Suprapubic skin (tissue), 4 donors: ENCODE measurements at regions not wholly inside any gene's neighbourhood (a gene's known extent, or its start where the extent isn't known, plus 50 kb on each side); places are given as distances from the start of the nearest gene placed in this dataset.
"Not testable (repeated sequence)": the region's sequence is repeated elsewhere in the genome, so short reads cannot be mapped to it uniquely, and the experiment has no call there.

Source experiments
- DNase-seq, 2 donors: peaks; one replicate each; pipeline ENCODE4 v3.0.0-alpha.2; 2019; ENCODE audit warnings: low spot score in 2 of 2
- H3K27ac ChIP-seq: fragments of 200-600 bp; sonication (generic); one replicate; pipeline ENCODE4 v1.5.1; 2019
- H3K27me3 ChIP-seq: fragments of 200-600 bp; sonication (generic); one replicate; pipeline ENCODE4 v1.5.1; 2019
- H3K36me3 ChIP-seq: fragments of 200-600 bp; sonication (generic); one replicate; pipeline ENCODE4 v1.5.1; 2019
- H3K4me1 ChIP-seq: fragments of 200-600 bp; sonication (generic); one replicate; pipeline ENCODE4 v1.5.1; 2019
- H3K4me3 ChIP-seq: fragments of 200-600 bp; sonication (generic); one replicate; pipeline ENCODE4 v1.5.1; 2019; ENCODE audit warnings: mild to moderate bottlenecking
- H3K9me3 ChIP-seq: fragments of 200-600 bp; sonication (generic); one replicate; pipeline ENCODE4 v1.5.1; 2019
- EP300 ChIP-seq: sonication (generic); formaldehyde crosslinking; IDR thresholded peaks from one replicate; pipeline ENCODE4 v1.6.1; 2017; ENCODE audit warnings: antibody characterized with exemption
- POLR2A ChIP-seq, 2 donors: fragments of 450-650 bp; IDR thresholded peaks; one replicate each; pipeline ENCODE4 v1.6.1; 2017; ENCODE audit warnings: antibody characterized with exemption in 2 of 2, mild to moderate bottlenecking in 2 of 2, moderate library complexity in 2 of 2
- POLR2AphosphoS5 ChIP-seq, 3 donors: sonication (generic); formaldehyde crosslinking; IDR thresholded peaks; one replicate each; pipeline ENCODE4 v1.6.1; 2017; ENCODE audit warnings: antibody characterized with exemption in 3 of 3
- WGBS: methylation state at CpG from one replicate; pipeline ENCODE4 v1.1.5; 2018; 5-methylcytosine and 5-hydroxymethylcytosine counted together
- TF ChIP-seq, protein P1 (sequence below), 2 donors: fragments of 200-600 bp in 1 of 2; fragments of 450-650 bp in 1 of 2; sonication (generic) in 1 of 2; IDR thresholded peaks; one replicate each; pipeline ENCODE4 v1.5.1; 2016 to 2019; ENCODE audit warnings: antibody characterized with exemption in 2 of 2, mild to moderate bottlenecking in 1 of 2, moderate library complexity in 1 of 2

DNA sequence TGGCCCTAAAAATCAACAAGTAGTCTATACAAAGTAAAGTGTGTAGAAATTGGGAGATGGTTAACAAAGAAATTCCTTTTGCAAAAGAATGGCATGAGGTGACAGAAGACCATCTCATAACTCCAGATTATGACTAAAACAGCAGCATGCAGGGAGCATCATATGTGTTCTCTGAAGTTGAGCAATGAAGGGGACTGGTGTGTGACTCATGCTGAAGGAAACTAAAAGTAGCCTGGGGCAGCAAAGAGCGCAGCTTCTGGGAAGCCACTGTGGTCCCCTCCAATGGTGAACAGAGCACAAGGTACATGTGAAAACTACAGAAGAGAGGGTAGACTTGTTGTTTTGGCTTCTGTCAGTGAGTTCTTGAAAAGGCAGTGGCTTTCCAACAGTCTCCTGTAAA lies 133.4 kb downstream of the MACC1 start:
- DNase-seq = peak in 1 of 2 donors; percentile 71
- no peak overlapping the region for H3K27ac ChIP-seq
- no peaks in the 10 kb centered on the region for H3K36me3 ChIP-seq
- 56% methylated on average over 1 of the region's 1 CpG for WGBS
- no peaks in the 10 kb centered on the region for H3K4me1 ChIP-seq
- H3K4me3 ChIP-seq = no peak overlapping the region
- TF ChIP-seq POLR2AphosphoS5 (IDR thresholded peaks at IDR 0.05) = peak in 1 of 3 donors; percentile 48
- TF ChIP-seq, protein P1, sequence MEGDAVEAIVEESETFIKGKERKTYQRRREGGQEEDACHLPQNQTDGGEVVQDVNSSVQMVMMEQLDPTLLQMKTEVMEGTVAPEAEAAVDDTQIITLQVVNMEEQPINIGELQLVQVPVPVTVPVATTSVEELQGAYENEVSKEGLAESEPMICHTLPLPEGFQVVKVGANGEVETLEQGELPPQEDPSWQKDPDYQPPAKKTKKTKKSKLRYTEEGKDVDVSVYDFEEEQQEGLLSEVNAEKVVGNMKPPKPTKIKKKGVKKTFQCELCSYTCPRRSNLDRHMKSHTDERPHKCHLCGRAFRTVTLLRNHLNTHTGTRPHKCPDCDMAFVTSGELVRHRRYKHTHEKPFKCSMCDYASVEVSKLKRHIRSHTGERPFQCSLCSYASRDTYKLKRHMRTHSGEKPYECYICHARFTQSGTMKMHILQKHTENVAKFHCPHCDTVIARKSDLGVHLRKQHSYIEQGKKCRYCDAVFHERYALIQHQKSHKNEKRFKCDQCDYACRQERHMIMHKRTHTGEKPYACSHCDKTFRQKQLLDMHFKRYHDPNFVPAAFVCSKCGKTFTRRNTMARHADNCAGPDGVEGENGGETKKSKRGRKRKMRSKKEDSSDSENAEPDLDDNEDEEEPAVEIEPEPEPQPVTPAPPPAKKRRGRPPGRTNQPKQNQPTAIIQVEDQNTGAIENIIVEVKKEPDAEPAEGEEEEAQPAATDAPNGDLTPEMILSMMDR (IDR thresholded peaks at IDR 0.05) = no peak
- no peaks in the 10 kb centered on the region for H3K9me3 ChIP-seq
- H3K27me3 ChIP-seq = no peaks in the 10 kb centered on the region

DNA sequence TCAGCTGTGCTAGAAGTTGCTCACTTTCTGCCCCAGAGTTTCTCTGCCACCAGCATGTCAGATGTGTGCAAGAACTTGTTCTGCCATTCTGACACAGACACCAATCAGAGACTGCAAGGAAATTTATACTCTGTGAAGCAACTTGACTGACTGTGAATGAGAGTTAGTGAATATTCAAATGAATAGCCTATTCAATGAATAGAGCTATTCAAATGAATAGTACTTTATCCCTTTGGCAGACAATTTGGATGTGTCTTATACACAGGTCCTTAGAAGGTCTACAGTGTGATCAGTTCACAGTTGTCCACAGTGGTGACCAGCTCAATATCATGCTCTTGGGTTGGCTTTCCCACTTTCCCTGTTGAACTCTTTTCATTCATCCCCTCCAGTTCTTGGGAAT lies 138.1 kb downstream of the MACC1 start:
- no peak for TF ChIP-seq POLR2AphosphoS5 (IDR thresholded peaks at IDR 0.05)
- TF ChIP-seq EP300 = no peak
- TF ChIP-seq POLR2A (IDR thresholded peaks at IDR 0.05) = no peak
- TF ChIP-seq, protein P1 (IDR thresholded peaks at IDR 0.05) = no peak
- H3K9me3 ChIP-seq = no peaks in the 10 kb centered on the region
- no peak overlapping the region for H3K27ac ChIP-seq
- no peaks in the 10 kb centered on the region for H3K27me3 ChIP-seq
- no peak overlapping the region for H3K4me3 ChIP-seq
- no peaks in the 10 kb centered on the region for H3K36me3 ChIP-seq
- no peak for DNase-seq
- H3K4me1 ChIP-seq = no peaks in the 10 kb centered on the region

DNA sequence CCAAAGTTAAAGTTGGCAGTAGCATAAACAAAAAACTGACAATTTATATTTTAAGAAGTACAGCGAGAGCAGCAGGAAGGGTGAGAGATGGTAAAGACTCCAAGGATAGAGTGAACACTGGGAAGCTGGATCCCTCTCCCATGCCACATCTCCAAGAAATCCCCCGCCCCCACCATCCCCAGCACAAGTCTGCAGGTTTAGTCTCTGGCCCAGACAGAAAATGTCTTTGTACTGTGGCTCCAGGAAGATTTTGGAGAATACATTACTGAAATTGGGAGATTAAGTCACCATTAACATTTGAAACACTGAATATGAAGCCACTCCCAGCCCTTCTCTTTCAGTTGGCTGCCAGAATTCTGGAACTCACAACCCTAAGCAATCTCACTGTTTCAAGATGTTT lies 140.3 kb downstream of the MACC1 start:
- Histone ChIP-seq H3K27ac (no peak overlapping the region), H3K36me3 (no peaks in the 10 kb centered on the region), H3K4me1 (no peaks in the 10 kb centered on the region), H3K9me3 (no peaks in the 10 kb centered on the region), H3K4me3 (no peak overlapping the region), H3K27me3 (no peaks in the 10 kb centered on the region)
- WGBS = 84% methylated on average over 2 of the region's 2 CpGs
- DNase-seq = no peak
- no peak for TF ChIP-seq EP300
- no peak for TF ChIP-seq POLR2AphosphoS5 (IDR thresholded peaks at IDR 0.05)
- no peak for TF ChIP-seq POLR2A (IDR thresholded peaks at IDR 0.05)
- TF ChIP-seq, protein P1 (IDR thresholded peaks at IDR 0.05) = no peak

DNA sequence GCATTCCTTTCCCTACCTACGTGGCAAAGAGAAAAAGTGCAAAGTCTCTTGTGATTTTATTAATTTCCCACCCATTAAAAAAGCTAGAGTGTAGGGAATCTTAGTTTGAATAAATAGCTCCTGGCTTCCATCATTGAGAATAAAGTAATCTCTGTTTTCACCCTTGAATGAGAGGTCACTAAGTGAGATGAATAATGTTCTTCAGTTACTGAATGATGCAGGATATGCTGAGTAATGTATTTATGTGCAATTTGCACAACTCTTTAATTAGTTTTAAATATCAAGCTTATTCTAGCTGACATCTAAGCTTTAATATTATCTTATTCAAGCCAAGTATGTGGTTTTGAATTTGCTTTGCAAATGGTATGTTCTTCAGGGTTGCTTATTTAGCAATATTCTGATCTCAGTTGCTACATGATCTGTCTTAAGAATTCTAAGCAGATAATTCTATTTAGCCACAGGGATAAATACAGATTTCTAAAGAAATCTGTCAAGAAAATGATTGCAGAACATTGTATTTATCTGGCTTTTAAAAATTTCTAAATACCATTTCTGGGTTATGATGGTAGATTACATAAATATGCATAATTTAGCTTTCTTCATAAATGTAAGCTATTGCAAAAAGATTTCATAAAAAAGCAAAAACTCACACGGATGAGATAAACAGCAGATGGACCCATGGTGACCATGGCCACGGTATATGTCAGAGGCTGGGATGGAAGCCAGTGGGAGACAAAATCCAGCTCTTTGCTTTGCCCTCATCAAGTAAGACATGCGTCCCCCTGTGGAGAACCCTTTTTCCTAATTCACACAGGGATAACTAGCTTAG lies 141.0 kb downstream of the MACC1 start:
- Histone ChIP-seq H3K27ac (no peak overlapping the region), H3K4me1 (no peaks in the 10 kb centered on the region), H3K4me3 (no peak overlapping the region), H3K36me3 (no peaks in the 10 kb centered on the region), H3K27me3 (no peaks in the 10 kb centered on the region), H3K9me3 (no peaks in the 10 kb centered on the region)
- 73% methylated on average over 4 of the region's 4 CpGs for WGBS
- DNase-seq = no peak
- TF ChIP-seq POLR2AphosphoS5 (IDR thresholded peaks at IDR 0.05) = no peak
- TF ChIP-seq EP300 = no peak
- TF ChIP-seq, protein P1 (IDR thresholded peaks at IDR 0.05) = no peak
- no peak for TF ChIP-seq POLR2A (IDR thresholded peaks at IDR 0.05)

DNA sequence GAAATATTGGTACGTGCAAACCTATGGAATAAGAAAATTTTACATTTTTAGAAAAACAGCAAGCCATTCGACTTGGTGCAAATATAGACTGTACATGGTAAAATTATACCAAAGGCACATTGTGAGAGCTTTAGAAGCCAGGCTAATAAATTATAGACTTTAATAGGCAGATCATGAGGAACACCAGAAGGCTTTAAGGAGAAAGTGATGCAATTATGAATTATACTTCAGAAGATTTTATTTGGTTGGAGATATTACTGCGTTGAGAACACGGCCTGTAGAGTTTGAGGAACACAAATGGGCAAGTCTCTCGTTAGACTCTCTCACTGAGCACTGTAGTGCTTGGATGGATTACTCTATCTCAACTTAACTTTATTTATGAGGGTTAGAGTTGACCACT lies 141.7 kb downstream of the MACC1 start:
- no peaks in the 10 kb centered on the region for H3K4me1 ChIP-seq
- no peaks in the 10 kb centered on the region for H3K9me3 ChIP-seq
- DNase-seq = no peak
- WGBS = 86% methylated on average over 5 of the region's 5 CpGs
- no peak overlapping the region for H3K27ac ChIP-seq
- TF ChIP-seq POLR2AphosphoS5 (IDR thresholded peaks at IDR 0.05) (no peak), POLR2A (IDR thresholded peaks at IDR 0.05) (no peak), EP300 (no peak)
- TF ChIP-seq, protein P1 (IDR thresholded peaks at IDR 0.05) = no peak
- no peaks in the 10 kb centered on the region for H3K36me3 ChIP-seq
- no peak overlapping the region for H3K4me3 ChIP-seq
- H3K27me3 ChIP-seq = no peaks in the 10 kb centered on the region

DNA sequence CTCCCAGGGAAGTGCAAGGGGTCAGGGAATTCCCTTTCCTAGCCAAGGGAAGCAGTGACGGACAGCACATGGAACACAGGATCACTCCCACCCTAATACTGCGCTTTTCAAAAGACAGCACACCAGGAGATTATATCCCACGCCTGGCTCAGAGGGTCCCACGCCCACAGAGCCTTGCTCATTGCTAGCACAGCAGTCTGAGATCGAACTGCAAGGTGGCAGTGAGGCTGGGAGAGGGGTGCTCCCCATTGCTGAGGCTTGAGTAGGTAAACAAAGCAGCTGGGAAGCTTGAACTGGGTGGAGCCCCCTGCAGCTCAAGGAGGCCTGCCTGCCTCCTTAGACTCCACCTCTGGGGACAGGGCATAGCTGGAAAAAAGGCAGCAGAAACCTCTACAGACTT lies 149.2 kb downstream of the MACC1 start:
- H3K4me1 ChIP-seq, H3K4me3 ChIP-seq, H3K27me3 ChIP-seq, H3K9me3 ChIP-seq, H3K27ac ChIP-seq, H3K36me3 ChIP-seq, DNase-seq: not testable (repeated sequence)
- 78% methylated on average over 5 of the region's 5 CpGs for WGBS
